GM10266 (cell line): ENCODE measurements at regions not wholly inside any gene's neighbourhood (a gene's known extent, or its start where the extent isn't known, plus 50 kb on each side); places are given as distances from the start of the nearest gene placed in this dataset.
A peak's percentile ranks its signal among the peaks of the same experiment; 100 is the strongest.

Experiments used
- DNase-seq: peaks from one replicate; pipeline ENCODE4 v3.0.0; 2012; ENCODE audit errors: extremely low spot score
- TF ChIP-seq, protein P1 (sequence below): IDR thresholded peaks from 2 replicates; pipeline ENCODE4 v1.5.1; 2012; ENCODE audit warnings: mild to moderate bottlenecking, low read depth; ENCODE audit not compliant: control insufficient read depth, insufficient read depth; ENCODE audit errors: missing control alignments

DNA sequence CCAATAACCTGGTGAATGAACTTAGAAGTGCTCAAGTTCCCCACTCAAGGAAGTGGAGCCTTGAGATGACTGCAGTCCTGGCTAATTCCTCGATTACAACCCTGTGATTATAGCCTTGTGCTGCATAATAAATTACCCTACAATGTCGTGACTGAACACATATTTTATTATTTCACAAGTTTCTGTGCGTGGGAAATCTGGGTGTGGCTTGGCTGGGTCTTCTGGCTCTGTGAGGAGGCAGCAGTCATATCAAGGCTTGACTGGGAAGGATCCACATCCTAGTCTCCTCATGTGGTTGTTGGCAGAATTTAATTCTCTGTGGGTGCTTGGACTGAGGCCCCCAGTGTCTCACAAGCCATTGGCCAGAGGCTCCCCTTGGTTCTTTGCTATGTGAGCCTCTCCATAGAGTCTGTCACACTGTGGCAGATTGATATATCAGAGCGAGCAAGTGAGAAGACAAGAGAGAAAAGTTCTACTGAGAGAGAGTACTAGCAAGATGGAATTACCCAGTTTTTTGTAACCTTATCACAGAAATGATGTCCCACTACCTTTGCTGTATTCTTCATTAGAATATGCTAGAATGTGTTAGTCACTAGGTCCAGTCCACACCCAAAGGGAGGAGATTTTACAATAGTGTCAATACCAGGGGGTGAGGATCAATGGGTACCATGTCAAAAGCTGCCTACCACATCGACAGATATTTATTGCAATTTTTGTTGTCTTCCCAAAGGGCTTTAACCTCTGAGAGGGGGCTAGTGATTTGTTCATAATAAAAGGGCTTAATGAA is 102.8 kb upstream of the TBC1D5 start:
- TF ChIP-seq, protein P1, sequence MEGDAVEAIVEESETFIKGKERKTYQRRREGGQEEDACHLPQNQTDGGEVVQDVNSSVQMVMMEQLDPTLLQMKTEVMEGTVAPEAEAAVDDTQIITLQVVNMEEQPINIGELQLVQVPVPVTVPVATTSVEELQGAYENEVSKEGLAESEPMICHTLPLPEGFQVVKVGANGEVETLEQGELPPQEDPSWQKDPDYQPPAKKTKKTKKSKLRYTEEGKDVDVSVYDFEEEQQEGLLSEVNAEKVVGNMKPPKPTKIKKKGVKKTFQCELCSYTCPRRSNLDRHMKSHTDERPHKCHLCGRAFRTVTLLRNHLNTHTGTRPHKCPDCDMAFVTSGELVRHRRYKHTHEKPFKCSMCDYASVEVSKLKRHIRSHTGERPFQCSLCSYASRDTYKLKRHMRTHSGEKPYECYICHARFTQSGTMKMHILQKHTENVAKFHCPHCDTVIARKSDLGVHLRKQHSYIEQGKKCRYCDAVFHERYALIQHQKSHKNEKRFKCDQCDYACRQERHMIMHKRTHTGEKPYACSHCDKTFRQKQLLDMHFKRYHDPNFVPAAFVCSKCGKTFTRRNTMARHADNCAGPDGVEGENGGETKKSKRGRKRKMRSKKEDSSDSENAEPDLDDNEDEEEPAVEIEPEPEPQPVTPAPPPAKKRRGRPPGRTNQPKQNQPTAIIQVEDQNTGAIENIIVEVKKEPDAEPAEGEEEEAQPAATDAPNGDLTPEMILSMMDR: no peak
- no peak for DNase-seq

DNA sequence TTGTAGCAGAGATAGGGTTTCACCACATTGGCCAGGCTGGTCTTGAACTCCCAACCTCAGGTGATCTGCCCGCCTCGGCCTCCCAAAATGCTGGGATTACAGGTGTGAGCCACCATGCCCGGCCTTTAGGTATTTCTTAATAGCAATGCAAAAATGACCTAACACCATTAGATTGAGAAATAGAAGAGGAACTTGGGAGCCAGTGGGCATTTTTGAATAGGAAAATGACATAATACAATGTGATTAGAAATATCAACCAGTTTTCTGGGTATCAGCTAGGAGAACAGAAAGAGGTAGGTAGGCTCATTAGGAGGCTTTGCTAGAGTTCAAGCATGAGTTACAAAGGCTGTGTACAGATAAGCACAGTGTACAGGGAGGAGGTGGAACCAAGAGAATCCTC is 101.8 kb upstream of the TBC1D5 start:
- TF ChIP-seq, protein P1: no peak
- DNase-seq: no peak

DNA sequence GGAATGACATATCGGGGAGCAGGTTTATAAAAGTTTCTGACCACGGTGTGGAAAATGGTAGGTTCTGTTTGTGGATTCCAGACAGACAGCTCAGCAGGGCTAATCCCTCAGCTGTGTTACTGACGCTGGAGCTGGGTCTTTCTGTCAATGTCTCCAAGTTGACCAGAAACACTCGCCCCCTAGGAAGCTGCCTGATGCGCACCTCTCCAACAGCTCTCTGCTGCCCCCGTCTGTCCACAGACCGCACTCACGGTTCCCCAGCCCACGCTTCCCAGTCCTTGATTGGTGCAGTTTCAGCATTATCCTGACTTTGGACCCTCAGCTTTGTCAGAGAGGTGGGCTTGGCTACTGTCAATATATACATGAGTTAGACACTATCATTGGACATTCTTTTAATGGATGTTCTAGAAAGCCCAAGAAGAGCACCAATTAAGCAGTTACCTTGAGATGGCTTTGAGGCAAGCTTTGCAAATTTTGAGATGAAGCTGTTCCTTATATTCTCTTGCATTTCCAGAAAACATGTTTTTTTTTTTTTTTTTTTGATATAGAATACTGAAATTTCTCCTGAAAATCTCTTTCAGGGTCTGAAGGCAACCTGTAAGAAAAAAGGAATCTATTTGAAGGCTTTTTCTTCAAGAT is 98.9 kb upstream of the TBC1D5 start:
- TF ChIP-seq, protein P1: peak; percentile 99
- DNase-seq: peak; percentile 67

DNA sequence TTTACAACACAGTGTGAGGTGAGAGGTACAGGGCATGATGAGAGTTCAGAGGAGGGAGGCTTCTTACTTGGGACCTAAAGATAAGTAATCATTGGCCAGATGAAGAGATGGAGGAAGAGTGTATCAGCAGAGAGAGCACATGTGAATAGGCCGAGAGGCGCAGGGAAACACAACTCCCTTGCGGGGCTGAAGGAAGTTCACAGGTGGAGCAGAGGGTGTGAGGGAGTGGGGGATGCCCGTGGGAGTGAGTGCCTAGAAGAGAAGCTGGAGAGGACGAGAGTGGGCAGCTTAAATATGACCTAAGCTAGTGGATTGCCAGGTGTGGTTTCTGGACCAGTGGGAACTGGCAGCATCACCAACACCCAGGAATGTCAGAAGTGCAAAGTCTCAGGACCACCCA is 98.2 kb upstream of the TBC1D5 start:
- no peak for DNase-seq
- TF ChIP-seq, protein P1: no peak

DNA sequence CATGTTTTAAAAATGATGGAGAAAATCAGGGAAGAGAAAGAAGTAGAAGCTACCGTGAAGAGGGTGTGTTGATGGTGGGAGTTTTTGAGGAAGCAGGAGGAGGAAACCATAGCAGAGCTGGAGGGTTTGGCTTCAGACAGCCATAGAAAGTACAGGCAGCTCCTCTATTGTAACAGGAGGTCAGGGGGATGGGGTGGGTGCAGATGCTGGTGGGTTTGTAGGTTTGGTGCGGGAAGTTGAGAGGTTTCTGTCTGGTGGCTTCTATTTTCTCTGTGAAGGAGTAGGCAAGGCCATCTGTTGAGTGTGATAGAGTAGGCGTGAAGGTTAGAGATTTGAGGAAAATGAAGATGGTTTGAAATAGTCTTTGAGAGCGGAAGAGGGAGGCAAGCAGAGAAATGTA is 97.7 kb upstream of the TBC1D5 start:
- no peak for DNase-seq
- TF ChIP-seq, protein P1: no peak

DNA sequence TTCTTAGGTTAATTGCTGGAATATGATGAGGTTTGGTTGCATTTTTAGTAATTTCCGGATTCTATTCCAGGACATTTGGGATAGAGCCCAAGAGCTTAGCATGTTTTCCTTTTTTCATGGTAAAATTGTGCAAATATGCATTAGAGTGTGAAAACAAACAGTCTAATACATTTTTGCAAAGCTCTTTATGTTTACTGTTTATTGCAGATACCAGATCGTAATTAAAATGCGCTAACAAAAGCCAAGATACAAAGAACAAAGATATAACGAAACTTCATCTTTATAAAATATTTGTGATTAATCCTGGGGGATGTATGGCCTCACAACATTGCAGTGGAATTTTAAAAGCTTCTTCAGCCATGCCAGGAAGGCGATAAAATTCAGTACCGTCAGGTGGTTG is 94.5 kb upstream of the TBC1D5 start:
- TF ChIP-seq, protein P1: no peak
- no peak for DNase-seq

DNA sequence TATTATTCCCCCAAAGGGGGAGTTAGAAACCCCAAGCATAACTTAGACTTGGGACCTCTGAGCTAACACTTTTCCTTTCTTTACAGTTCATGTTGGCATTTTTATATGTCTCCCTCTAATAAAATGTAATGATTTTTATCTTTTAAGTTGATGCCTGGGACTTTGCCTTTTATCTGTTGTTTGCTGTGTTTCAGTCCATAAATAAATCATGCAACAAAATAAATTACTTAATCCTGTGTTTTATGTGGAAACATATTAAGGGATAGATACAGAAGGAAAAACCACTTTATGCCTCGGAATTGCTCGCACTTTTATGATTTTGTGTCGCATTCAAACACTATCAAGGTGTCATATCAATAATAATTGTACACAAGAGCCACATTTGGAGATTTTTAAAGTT is 93.7 kb upstream of the TBC1D5 start:
- DNase-seq: no peak
- TF ChIP-seq, protein P1: no peak
